A204.1 (cell line): ENCODE measurements at regions not wholly inside any gene's neighbourhood (a gene's known extent, or its start where the extent isn't known, plus 50 kb on each side); places are given as distances from the start of the nearest gene placed in this dataset.
A peak's percentile ranks its signal among the peaks of the same experiment; 100 is the strongest.
"Not testable (repeated sequence)": the region's sequence is repeated elsewhere in the genome, so short reads cannot be mapped to it uniquely, and the experiment has no call there.

Experiments
- FAIRE-seq: peaks from 2 replicates; lab custom pipeline; 2012; peaks lifted over from hg19 to GRCh38; lab: Jason Lieb, UNC

DNA sequence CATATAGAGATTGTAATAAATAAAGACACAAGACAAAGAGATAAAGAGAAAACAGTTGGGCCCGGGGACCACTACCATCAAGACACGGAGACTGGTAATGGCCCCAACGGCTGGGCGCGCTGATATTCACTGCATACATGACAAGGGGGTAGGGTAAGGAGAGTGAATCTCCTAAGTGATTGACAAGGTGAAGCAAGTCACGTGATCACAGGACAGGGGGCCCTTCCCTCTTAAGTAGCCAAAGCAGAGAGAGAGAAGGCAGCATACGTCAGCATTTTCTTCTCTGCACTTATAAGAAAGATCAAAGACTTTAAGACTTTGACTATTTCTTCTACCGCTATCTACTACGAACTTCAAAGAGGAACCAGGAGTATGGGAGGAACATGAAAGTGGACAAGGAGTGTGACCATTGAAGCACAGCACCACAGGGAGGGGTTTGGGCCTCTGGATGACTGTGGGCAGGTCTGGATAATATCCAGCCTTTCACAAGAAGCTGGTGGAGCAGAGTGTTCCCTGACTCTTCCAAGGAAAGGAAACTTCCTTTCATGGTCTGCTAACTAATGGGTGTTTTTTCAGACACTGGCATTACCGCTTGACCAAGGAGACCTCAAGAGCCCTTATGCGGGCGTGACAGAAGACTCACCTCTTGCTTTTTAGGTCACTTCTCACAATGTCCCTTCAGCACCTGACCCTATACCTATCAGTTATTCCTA, 75.6 kb downstream of the MRPL39 start:
- FAIRE-seq, result not testable (repeated sequence)

- no peak for FAIRE-seq
These were observed 78.8 kb downstream of the MRPL39 start for GRCh38 chr21:25528515-25528914.

- FAIRE-seq, result peak; percentile 92
These were observed 88.8 kb downstream of the MRPL39 start for GRCh38 chr21:25518491-25518911.

DNA sequence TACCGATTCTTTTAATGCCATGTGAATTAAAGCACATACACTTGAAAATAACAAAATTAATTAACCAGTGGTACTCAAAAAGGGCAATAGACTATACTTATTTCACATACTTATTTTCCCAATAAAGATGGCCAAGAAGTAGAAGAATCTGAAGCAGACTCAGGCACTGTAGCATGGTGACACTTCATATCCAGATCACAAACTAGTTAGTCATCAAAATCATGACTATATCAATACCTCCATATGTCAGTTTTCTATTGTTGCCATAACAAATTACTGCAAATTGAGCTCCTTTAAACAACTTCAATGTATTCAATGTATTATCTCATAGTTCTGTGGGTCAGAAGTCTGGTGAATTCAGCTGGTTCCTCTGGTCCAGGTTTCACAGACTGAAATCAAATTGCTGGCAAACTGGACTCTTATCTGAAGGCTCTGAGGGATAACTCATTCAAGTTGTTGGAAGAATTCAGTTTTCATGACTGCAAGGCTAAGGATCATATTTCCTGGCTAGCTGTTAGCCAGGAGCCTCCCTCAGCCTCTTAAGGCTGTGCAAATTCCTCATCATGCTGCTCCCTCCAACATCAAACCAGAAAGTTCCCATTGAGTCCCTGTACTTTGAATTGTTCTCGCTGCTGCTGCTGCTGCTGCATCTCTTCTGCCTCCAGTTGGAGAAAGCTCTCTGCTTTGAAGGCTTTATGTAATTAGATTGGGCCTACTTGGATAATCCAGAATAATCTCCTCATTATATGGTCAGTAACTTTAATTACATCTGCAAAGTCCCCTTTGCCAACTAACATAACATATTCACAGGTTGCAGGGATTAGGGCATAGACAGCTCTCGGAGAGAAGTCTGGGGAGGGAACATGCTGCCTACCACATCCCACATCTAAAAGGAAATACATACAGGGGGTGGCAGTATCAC, 91.5 kb downstream of the MRPL39 start:
- no peak for FAIRE-seq

DNA sequence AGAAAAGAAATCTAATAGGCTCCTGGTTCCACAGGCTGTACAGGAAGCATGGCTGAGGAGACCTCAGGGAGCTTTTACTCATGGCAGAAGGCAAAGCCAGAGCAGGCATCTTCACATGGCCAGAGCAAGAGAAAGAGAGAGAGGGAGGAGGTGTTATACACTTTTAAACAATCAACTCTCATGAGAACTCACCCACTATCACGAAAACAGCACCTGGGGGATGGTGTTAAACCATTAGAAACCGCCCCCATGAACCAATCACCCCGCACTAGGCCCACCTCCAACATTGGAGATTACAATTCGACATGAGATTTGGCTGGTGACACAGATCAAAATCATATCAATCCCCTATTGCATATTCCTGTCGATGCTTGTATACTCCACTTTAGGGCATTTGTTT, 93.5 kb downstream of the MRPL39 start:
- no peak for FAIRE-seq

GRCh38 chr21:25512095-25513081, 94.9 kb downstream of the MRPL39 start:
- no peak for FAIRE-seq

DNA sequence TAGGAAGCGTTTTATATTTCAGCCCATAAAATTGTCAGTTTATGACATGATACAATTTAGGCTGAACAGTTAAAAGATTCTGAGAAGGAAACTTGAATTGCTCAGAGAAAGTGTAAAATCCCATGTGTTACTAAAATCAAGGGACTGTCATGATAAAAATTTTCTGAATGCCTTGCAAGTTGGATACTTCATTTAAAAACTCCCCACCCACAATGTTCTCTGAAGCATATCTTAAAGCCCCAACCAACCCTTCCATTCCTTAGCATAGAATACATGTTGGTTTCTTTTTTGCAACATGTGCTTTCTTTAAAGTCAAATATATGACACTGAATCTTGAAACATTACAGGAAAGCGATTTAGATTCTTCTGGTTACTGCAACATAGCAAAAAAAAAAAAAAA, 97.4 kb downstream of the MRPL39 start:
- no peak for FAIRE-seq

DNA sequence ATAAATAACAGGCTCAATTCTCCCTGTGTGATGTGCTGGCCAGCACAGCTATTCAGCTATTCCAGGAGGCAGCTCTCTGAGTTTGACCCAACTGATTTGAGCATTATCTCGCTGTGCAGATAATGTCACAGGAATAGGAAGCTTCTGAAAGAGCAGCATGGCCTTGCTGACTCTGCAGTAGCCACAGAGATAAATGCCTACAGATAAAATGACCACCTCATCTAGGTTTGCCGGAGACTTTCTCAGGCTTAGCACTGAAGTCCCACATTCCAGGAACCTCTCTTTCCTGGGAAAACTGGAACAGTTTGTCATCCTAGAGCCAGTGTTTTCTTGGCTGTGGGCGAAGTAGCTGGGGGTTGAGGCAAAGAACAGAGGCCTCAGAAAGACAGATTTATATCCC, 98.9 kb downstream of the MRPL39 start:
- no peak for FAIRE-seq

DNA sequence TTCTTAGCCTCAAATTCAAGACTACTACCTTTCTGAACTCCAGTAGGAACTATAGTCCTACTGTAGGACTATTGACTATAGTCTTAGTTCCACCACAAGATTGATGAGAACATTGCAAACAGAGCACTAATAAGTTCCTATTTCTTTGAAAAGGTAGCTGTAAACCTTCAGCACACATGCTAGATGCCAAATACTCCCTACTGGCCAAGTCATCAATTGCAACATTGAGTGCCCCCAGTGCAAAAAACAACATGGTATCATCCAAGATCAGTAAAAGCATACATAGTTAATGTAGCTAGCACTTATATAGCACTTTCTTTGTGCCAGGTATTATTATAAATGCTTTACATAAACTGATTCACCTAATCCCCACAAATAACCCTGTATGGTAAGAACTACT, 99.8 kb downstream of the MRPL39 start:
- FAIRE-seq, result no peak

GRCh38 chr21:25506887-25507286, 100.4 kb downstream of the MRPL39 start:
- no peak for FAIRE-seq

DNA sequence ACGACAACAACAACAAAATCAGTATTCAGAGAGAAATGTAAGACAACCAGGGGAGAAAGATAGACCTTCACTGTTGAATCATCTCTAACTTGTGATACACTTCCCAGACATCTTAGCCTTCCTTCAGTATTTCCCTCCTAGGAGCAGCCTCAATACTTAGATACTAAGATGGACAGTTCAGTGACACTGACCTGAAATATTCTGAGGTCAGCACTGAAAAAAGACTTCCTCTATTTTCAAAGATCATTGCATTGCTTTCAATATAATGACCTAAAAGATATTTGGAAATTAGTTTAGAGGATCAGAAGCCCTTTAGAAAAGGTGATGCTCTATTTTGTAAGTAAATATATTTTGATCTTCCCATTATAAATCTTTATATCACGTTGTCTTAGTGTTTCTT, 101.0 kb downstream of the MRPL39 start:
- no peak for FAIRE-seq

DNA sequence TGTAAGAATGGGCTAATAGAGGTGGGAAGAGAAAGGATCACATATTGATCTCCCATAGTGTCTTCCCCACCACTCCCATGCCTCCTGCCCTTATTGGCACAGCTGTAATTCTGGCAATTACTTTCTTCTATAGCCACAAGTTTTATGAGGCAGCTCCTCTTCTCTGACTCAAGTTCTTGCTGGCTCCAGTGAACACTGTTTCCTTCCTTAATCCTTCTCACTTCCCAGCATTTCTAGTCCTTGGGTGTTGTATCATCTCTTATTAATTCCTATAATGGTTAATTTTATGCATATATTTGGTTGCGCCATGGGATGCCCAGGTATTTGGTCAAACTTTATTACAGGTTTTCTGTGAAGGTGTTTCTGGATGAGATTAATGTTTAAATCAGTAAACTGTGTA, 103.3 kb downstream of the MRPL39 start:
- FAIRE-seq, result no peak

DNA sequence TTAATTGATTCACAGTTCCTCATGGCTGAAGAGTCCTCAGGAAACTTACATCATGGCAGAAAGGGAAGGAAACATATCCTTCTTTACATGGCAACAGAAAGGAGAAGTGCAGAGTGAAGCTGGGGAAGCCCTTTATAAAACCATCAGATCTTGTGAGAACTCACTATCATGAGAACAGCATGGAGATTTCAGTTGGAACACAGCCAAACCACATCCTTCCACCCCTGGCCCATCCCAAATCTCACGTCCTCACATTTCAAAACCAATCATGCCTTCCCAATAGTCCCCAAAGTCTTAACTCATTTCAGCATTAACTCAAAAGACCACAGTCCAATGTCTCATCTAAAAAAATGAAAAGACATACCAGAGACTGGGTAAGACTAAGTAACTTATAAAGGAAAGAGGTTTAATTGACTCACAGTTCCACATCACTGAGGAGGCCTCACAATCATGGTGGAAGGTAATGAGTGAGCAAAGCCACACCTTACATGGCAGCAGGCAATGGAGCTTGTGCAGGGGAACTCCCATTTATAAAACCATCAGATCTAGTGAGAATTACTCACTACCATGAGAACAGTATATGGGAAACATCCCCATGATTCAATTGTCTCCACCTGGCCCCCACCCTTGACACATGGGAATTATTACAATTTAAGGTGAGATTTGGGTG, 105.2 kb downstream of the MRPL39 start:
- FAIRE-seq, result no peak

- no peak for FAIRE-seq
These were observed 105.8 kb downstream of the MRPL39 start for GRCh38 chr21:25501462-25501861.

DNA sequence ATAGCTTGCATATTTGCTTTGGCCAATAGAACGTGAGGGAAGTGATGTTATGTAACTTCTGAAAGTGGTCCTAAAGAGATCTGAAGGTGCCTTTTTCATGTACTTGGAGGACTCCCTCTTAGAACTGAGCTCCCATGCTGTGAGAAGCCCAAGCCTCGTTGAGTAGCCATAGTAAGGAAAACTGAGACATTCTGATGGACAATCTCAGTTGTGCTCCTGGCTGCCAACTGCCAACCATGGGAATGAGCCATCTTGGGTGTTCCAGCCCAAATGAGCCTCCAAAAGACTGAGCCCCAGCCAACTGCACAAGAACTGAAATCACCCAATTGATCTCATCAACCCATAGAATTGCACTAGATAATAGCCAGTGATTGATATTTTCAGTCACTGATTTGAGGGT, 106.7 kb downstream of the MRPL39 start:
- no peak for FAIRE-seq

DNA sequence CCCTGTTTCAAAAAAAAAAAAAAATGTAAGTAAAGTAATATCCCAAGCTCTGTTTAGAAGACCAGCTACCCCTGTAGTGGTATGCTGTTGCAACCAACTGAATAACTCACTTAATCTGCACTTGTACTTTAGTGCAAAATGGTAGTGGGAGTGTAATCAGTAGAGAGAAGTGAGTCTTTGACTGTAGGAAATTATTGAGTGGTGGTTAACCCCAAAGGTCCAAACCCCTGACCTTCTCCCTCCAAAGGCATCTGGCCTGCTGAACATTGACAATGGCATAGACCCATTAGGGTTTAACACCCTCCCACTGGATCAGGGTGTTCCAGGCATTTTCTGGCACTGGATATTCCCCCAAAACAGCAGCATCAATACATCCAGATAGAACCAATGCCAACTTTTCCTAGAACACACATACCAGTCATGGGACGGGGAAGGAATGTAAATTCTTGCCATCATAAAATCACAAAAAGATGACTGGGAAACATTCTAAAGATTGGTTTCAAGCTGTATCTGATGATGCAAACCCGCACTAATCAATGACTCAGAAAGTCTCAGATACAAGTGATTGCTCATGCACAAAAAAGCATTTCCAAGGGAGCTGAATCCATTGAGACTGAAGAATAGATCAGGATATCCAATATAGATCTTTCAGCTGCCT, 110.3 kb downstream of the MRPL39 start:
- no peak for FAIRE-seq

GRCh38 chr21:25494804-25495203, 112.5 kb downstream of the MRPL39 start:
- FAIRE-seq, result no peak

GRCh38 chr21:25493722-25494121, 113.6 kb downstream of the MRPL39 start:
- FAIRE-seq, result no peak

DNA sequence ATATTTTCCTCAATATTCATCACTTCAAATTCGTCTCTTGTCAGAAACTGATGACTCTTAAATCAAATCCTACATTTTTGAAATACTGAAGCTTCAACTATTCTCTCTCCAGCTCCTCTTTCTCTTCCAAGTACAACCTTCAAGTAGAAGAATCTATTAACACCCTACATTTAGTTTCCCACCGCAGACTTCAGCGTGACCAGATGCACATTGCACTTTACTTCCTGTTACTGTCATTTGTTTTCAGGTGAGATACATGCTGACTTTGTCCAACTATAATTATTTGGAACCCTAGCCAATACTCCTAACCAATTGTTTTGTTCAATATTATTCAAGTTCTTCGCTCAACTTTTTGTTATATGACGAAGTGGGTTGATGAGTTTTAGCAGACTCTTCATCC, 116.0 kb downstream of the MRPL39 start:
- FAIRE-seq, result no peak

GRCh38 chr21:25490742-25491141, 116.5 kb downstream of the MRPL39 start:
- no peak for FAIRE-seq

DNA sequence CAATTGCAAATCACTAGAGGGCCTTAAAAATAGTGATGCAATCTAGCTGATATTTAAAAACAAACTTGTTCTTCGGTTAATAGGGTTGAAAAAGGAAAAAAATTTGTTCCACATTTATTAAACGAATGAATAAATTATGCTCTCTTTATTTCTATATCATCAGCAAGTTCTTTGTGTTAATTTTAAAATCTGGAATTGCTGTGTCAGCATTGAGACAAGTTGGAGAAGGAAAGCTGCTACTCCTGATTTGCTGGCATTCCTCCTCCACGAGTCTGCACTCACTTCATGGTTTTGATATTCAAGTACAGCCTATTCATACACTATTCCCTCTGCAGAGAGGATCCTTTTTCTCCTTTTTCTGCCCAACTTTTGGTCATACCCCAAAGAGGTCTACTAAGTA, 117.6 kb downstream of the MRPL39 start:
- no peak for FAIRE-seq
